Left cardiac atrium (tissue), 4 donors: ENCODE measurements at regions not wholly inside any gene's neighbourhood (a gene's known extent, or its start where the extent isn't known, plus 50 kb on each side); places are given as distances from the start of the nearest gene placed in this dataset.

Source experiments
- ATAC-seq, 2 donors: fragments of 200-7000 bp; cut with Tn5 transposase; one replicate each; pipeline ENCODE4 v1.9.1; 2020; ENCODE audit warnings: mild to moderate bottlenecking in 2 of 2, moderate library complexity in 2 of 2
- DNase-seq: peaks from one replicate; pipeline ENCODE4 v3.0.0-alpha.2; 2020
- intact Hi-C, 2 donors: fragments of 100-400 bp; cut with DNase I; formaldehyde crosslinking; loops; one replicate each; pipeline versions ENCODE4 v1.14.1 to v1.15.1; 2022 to 2023
- microRNA-seq, 2 donors: library from miRNA; unstranded; fragments of <30 nt; microRNA quantifications; one replicate each; pipeline ENCODE4 v1.2.0, GENCODE V29; 2020
- donor health status: DM: no; HTN: yes; CAD: no.
- donor health status: DM: no; HTN: yes; CAD: no; lungs with severe emphysema.
- donor health status: DM: yes; HTN: yes; CAD: no.
- donor health status: Dilated cardiomyopathy.

DNA sequence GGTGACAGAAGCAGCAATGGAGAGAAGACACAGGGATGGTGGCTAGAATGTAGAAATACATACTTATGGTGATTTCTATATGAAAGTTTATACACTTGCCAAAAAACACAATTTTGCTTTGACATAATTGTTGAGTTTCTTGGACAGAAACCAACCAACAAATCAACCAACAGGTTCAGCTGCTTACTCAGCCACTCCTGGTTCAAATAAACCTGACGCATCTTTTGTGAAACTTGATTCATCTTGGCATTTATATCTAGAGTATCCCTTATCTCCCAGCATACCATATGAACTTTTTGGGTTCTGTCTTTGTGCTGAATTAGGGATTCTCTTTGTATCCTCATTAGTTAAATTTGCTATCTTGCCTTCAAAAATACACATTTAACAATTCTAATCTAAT is 54.1 kb upstream of the ERBB4 start:
- no peak for DNase-seq
- intact Hi-C loops: no loop called here
- no peak for ATAC-seq

Small RNA genes in the stretch of these regions (microRNA-seq; reads per million reads assigned to microRNA genes)
- gene MIR4776-1 (0 reads per million in 2 donors), gene MIR4776-2 (0 reads per million in 2 donors)
